Activated T-helper 1 cell treated with anti-CD3 and anti-CD28 coated beads, Interleukin-2, amount 50 U/mL, for 16 hours (primary cell): ENCODE measurements at regions not wholly inside any gene's neighbourhood (a gene's known extent, or its start where the extent isn't known, plus 50 kb on each side); places are given as distances from the start of the nearest gene placed in this dataset.
"Not testable (repeated sequence)": the region's sequence is repeated elsewhere in the genome, so short reads cannot be mapped to it uniquely, and the experiment has no call there.

Source experiments
- DNase-seq, 2 donors: peaks; one replicate each; pipeline ENCODE4 v3.0.0-alpha.2; 2020; ENCODE audit warnings: low read depth in 1 of 2, low spot score in 1 of 2

- not testable (repeated sequence) for DNase-seq
Observed at GRCh38 chr1:213711833-213712490, 275.8 kb upstream of the PROX1 start.

GRCh38 chr1:213714645-213715044, 273.1 kb upstream of the PROX1 start:
- no peak for DNase-seq

GRCh38 chr1:213715182-213715581, 272.6 kb upstream of the PROX1 start:
- DNase-seq = no peak

GRCh38 chr1:213719462-213719861, 268.3 kb upstream of the PROX1 start:
- DNase-seq = no peak

- DNase-seq = no peak
Observed at GRCh38 chr1:213720032-213720431, 267.7 kb upstream of the PROX1 start.

GRCh38 chr1:213723187-213723586, 264.6 kb upstream of the PROX1 start:
- DNase-seq = no peak

- DNase-seq = no peak
Observed at GRCh38 chr1:213724640-213725536, 262.9 kb upstream of the PROX1 start.

- no peak for DNase-seq
Observed at GRCh38 chr1:213727853-213728592, 259.8 kb upstream of the PROX1 start.

GRCh38 chr1:213728593-213729536, 258.9 kb upstream of the PROX1 start:
- no peak for DNase-seq

GRCh38 chr1:213733705-213734104, 254.1 kb upstream of the PROX1 start:
- no peak for DNase-seq

- DNase-seq = no peak
Observed at GRCh38 chr1:213737398-213738035, 250.3 kb upstream of the PROX1 start.

GRCh38 chr1:213738658-213739057, 249.1 kb upstream of the PROX1 start:
- DNase-seq = no peak

- no peak for DNase-seq
Observed at GRCh38 chr1:213742992-213743391, 244.8 kb upstream of the PROX1 start.

GRCh38 chr1:213744780-213745179, 243.0 kb upstream of the PROX1 start:
- DNase-seq = no peak

- DNase-seq = no peak
Observed at GRCh38 chr1:213745451-213745850, 242.3 kb upstream of the PROX1 start.

GRCh38 chr1:213749558-213749957, 238.2 kb upstream of the PROX1 start:
- no peak for DNase-seq

- no peak for DNase-seq
Observed at GRCh38 chr1:213750231-213751063, 237.3 kb upstream of the PROX1 start.

- no peak for DNase-seq
Observed at GRCh38 chr1:213751064-213751397, 236.7 kb upstream of the PROX1 start.

GRCh38 chr1:213759359-213760181, 228.2 kb upstream of the PROX1 start:
- DNase-seq = no peak
